OCI-LY7 (cell line): ENCODE measurements at regions not wholly inside any gene's neighbourhood (a gene's known extent, or its start where the extent isn't known, plus 50 kb on each side); places are given as distances from the start of the nearest gene placed in this dataset.

Experiments used
- BruUV-seq: library from RNA; stranded (reverse); fragments of 400-500 nt; replicated peaks from 2 replicates; lab custom pipeline; 2021; lab: Mats Ljungman, UMichigan
- CTCF ChIA-PET: fragments of 300-600 bp; sonication (Branson Sonifier 250); formaldehyde crosslinking; loops from one replicate; lab custom pipeline; 2022; ENCODE audit warnings: antibody characterized with exemption; ENCODE audit not compliant: unreplicated experiment; lab: Charles Lee
- POLR2A ChIA-PET: fragments of 300-600 bp; sonication (Branson Sonifier 250); formaldehyde crosslinking; loops from one replicate; lab custom pipeline; 2022; ENCODE audit warnings: antibody characterized with exemption; lab: Charles Lee
- DNase-seq: peaks from one replicate; pipeline ENCODE4 v3.0.0-alpha.2; 2015; ENCODE audit warnings: low spot score
- H2AFZ ChIP-seq: fragments of 200-600 bp; sonication (generic), shearing (Covaris generic); 2 replicates; pipeline ENCODE4 v1.6.1; 2014; ENCODE audit warnings: mild to moderate bottlenecking, antibody characterized with exemption, low read length, moderate library complexity
- H3K27ac ChIP-seq: fragments of 200-600 bp; sonication (generic); 2 replicates; pipeline ENCODE4 v1.5.1; 2014; ENCODE audit warnings: mixed run types, low read depth, mild to moderate bottlenecking, moderate library complexity, low read length, inconsistent platforms; ENCODE audit not compliant: poor library complexity, severe bottlenecking
- H3K36me3 ChIP-seq: fragments of 200-600 bp; sonication (generic); 2 replicates; pipeline ENCODE4 v1.6.1; 2014; ENCODE audit warnings: mild to moderate bottlenecking, antibody characterized with exemption, low read length, moderate library complexity, mixed read lengths; ENCODE audit not compliant: insufficient read depth
- H3K4me1 ChIP-seq: fragments of 200-600 bp; sonication (generic); 2 replicates; pipeline ENCODE4 v1.5.1; 2014; ENCODE audit warnings: mild to moderate bottlenecking, low read length; ENCODE audit not compliant: insufficient read depth, poor library complexity, severe bottlenecking
- H3K4me2 ChIP-seq: fragments of 200-600 bp; sonication (generic); 2 replicates; pipeline ENCODE4 v1.6.1; 2014; ENCODE audit warnings: mild to moderate bottlenecking, low read length
- H3K4me3 ChIP-seq: fragments of 200-600 bp; sonication (generic); 2 replicates; pipeline ENCODE4 v1.5.1; 2014; ENCODE audit warnings: mild to moderate bottlenecking, low read depth, low read length; ENCODE audit not compliant: poor library complexity, severe bottlenecking
- H3K79me2 ChIP-seq: fragments of 200-600 bp; sonication (generic); 2 replicates; pipeline ENCODE4 v1.6.1; 2016; ENCODE audit warnings: low read depth, mild to moderate bottlenecking, low read length, moderate library complexity, mixed read lengths; ENCODE audit not compliant: insufficient read depth
- H3K9me2 ChIP-seq: fragments of 200-600 bp; sonication (generic); 2 replicates; pipeline ENCODE4 v1.6.1; 2016; ENCODE audit warnings: mild to moderate bottlenecking, low read length, mixed read lengths; ENCODE audit not compliant: insufficient read depth
- H3K9me3 ChIP-seq: fragments of 200-600 bp; sonication (generic); 2 replicates; pipeline ENCODE4 v1.6.1; 2014; ENCODE audit warnings: mild to moderate bottlenecking, mixed run types, low read length, mixed read lengths
- H4K20me1 ChIP-seq: fragments of 200-600 bp; sonication (generic); 2 replicates; pipeline ENCODE4 v1.6.1; 2014; ENCODE audit warnings: mild to moderate bottlenecking, antibody characterized with exemption, low read length, moderate library complexity, mixed read lengths; ENCODE audit not compliant: insufficient read depth
- CTCF ChIP-seq: fragments of 200-600 bp; sonication (generic); conservative IDR thresholded peaks from 2 replicates; pipeline ENCODE4 v1.5.1; 2014; ENCODE audit warnings: mild to moderate bottlenecking, antibody characterized with exemption, low read length, moderate library complexity, mixed read lengths
- EZH2phosphoT487 ChIP-seq: fragments of 200-600 bp; sonication (generic); IDR thresholded peaks from 2 replicates; pipeline ENCODE4 v1.6.1; 2018; ENCODE audit warnings: low read depth, borderline replicate concordance, mild to moderate bottlenecking, mixed run types, antibody characterized with exemption, low read length, moderate library complexity, mixed read lengths
- intact Hi-C: fragments of 100-400 bp; cut with micrococcal nuclease; formaldehyde crosslinking; loops from one replicate; pipeline ENCODE4 v1.10.0; 2022; ENCODE audit not compliant: unreplicated experiment

- H3K27ac ChIP-seq = no peak overlapping the region
- no peaks in the 10 kb centered on the region for H3K9me2 ChIP-seq
- no peak overlapping the region for H3K4me2 ChIP-seq
- ChIA-PET POLR2A (no interaction called here), CTCF (no interaction called here)
- no peak for DNase-seq
- BruUV-seq = no TSS peak
- H3K4me1 ChIP-seq = no peaks in the 10 kb centered on the region
- no peak overlapping the region for H3K4me3 ChIP-seq
- no peaks in the 10 kb centered on the region for H4K20me1 ChIP-seq
- H2AFZ ChIP-seq = no peak overlapping the region
- no peaks in the 10 kb centered on the region for H3K79me2 ChIP-seq
- no peak for TF ChIP-seq EZH2phosphoT487
- no peak for TF ChIP-seq CTCF
- no peaks in the 10 kb centered on the region for H3K36me3 ChIP-seq
- no peaks in the 10 kb centered on the region for H3K9me3 ChIP-seq
- intact Hi-C loops = no loop called here
Measured at GRCh38 chr7:17038160-17038782, 156.5 kb upstream of the AGR3 start.

- DNase-seq = no peak
- no peaks in the 10 kb centered on the region for H3K4me1 ChIP-seq
- CTCF ChIA-PET = no interaction called here
- no peak overlapping the region for H3K4me2 ChIP-seq
- no peak overlapping the region for H2AFZ ChIP-seq
- no peaks in the 10 kb centered on the region for H3K9me2 ChIP-seq
- BruUV-seq = no TSS peak
- no peaks in the 10 kb centered on the region for H3K9me3 ChIP-seq
- POLR2A ChIA-PET = no interaction called here
- no peaks in the 10 kb centered on the region for H4K20me1 ChIP-seq
- no peak overlapping the region for H3K4me3 ChIP-seq
- TF ChIP-seq EZH2phosphoT487 (no peak), CTCF (no peak)
- no peak overlapping the region for H3K27ac ChIP-seq
- no peaks in the 10 kb centered on the region for H3K36me3 ChIP-seq
- intact Hi-C loops = no loop called here
- H3K79me2 ChIP-seq = no peaks in the 10 kb centered on the region
Measured at GRCh38 chr7:17038783-17039170, 157.0 kb upstream of the AGR3 start.

GRCh38 chr7:17039372-17039771, 157.6 kb upstream of the AGR3 start:
- no peak for DNase-seq
- TF ChIP-seq CTCF = no peak
- Histone ChIP-seq H3K27ac (no peak overlapping the region), H3K4me1 (no peaks in the 10 kb centered on the region), H3K9me2 (no peaks in the 10 kb centered on the region), H3K4me3 (no peak overlapping the region), H3K36me3 (no peaks in the 10 kb centered on the region), H3K9me3 (no peaks in the 10 kb centered on the region), H2AFZ (no peak overlapping the region), H4K20me1 (no peaks in the 10 kb centered on the region), H3K4me2 (no peak overlapping the region), H3K79me2 (no peaks in the 10 kb centered on the region)
- ChIA-PET POLR2A (no interaction called here), CTCF (no interaction called here)
- BruUV-seq = no TSS peak
- intact Hi-C loops = no loop called here
